Upper lobe of left lung (tissue), 6 donors: ENCODE measurements at regions not wholly inside any gene's neighbourhood (a gene's known extent, or its start where the extent isn't known, plus 50 kb on each side); places are given as distances from the start of the nearest gene placed in this dataset.

ENCODE experiments used
- ATAC-seq, 2 donors: fragments of 200-7000 bp; cut with Tn5 transposase; one replicate each; pipeline ENCODE4 v1.9.1; 2022; ENCODE audit warnings: mild to moderate bottlenecking in 2 of 2, moderate library complexity in 2 of 2; ENCODE audit not compliant: low FRiP score in 2 of 2
- DNase-seq, 2 donors: peaks; one replicate each; pipeline ENCODE4 v3.0.0-alpha.2; 2019 to 2020
- H3K27ac ChIP-seq, 4 donors: fragments of 200-600 bp; sonication (generic); one replicate each; pipeline ENCODE4 v1.5.1; 2016 to 2019
- H3K27me3 ChIP-seq, 4 donors: fragments of 200-600 bp; sonication (generic); one replicate each; pipeline ENCODE4 v1.5.1; 2017 to 2019
- H3K36me3 ChIP-seq, 4 donors: fragments of 200-600 bp; sonication (generic); one replicate each; pipeline ENCODE4 v1.5.1; 2016 to 2019
- H3K4me1 ChIP-seq, 4 donors: fragments of 200-600 bp; sonication (generic); one replicate each; pipeline ENCODE4 v1.5.1; 2018 to 2019
- H3K4me3 ChIP-seq, 4 donors: fragments of 200-600 bp; sonication (generic); one replicate each; pipeline ENCODE4 v1.5.1; 2017 to 2019; ENCODE audit warnings: mild to moderate bottlenecking in 2 of 4, moderate library complexity in 1 of 4
- H3K9me3 ChIP-seq, 4 donors: fragments of 200-600 bp; sonication (generic); one replicate each; pipeline ENCODE4 v1.5.1; 2018 to 2019
- EP300 ChIP-seq, 4 donors: sonication (generic); formaldehyde crosslinking; IDR thresholded peaks; one replicate each; pipeline ENCODE4 v1.5.1; 2017; ENCODE audit warnings: antibody characterized with exemption in 4 of 4, control low read depth in 2 of 4
- POLR2A ChIP-seq, 4 donors: fragments of 450-650 bp; IDR thresholded peaks; one replicate each; pipeline ENCODE4 v1.5.1; 2016 to 2017; ENCODE audit warnings: antibody characterized with exemption in 4 of 4, mild to moderate bottlenecking in 2 of 4
- POLR2AphosphoS5 ChIP-seq, 2 donors: sonication (generic); formaldehyde crosslinking; IDR thresholded peaks; one replicate each; pipeline ENCODE4 v1.5.1; 2017; ENCODE audit warnings: antibody characterized with exemption in 2 of 2
- WGBS, 2 donors: methylation state at CpG; one replicate each; pipeline ENCODE4 v1.1.5; 2017 to 2018; 5-methylcytosine and 5-hydroxymethylcytosine counted together
- TF ChIP-seq, protein P1 (sequence below), 6 experiments: fragments of 450-650 bp in 4 of 6; fragments of 200-600 bp in 2 of 6; sonication (generic) in 2 of 6; IDR thresholded peaks; one replicate each; pipeline ENCODE4 v1.5.1; 2016 to 2019; ENCODE audit warnings: antibody characterized with exemption in 6 of 6
- donor health status: DM: no; HTN: no; CAD: no; lungs with moderate emphysema.
- donor health status: DM: no; HTN: yes; CAD: no; lungs with severe emphysema.

DNA sequence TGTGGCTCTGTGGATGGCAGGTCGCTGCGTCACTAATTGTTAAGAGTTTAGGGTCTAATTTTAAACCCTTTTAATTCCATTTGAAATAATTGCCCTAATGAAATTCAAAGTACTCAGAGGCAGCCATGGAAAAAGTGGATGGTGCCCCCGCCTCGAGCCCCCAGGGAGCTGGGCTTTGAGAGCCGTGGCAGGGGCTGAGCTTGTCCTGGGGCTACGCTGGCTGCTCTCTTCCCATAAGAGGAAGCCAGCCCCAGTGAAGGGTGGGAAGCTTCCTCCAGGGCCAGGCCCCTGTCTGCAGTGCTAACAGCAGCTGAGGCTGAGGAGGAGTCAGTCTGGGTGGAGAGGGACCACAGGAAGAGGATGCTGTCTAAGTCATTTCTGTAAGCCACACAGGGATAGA, 315.0 kb upstream of the POU3F1 start:
- ATAC-seq, result no peak

DNA sequence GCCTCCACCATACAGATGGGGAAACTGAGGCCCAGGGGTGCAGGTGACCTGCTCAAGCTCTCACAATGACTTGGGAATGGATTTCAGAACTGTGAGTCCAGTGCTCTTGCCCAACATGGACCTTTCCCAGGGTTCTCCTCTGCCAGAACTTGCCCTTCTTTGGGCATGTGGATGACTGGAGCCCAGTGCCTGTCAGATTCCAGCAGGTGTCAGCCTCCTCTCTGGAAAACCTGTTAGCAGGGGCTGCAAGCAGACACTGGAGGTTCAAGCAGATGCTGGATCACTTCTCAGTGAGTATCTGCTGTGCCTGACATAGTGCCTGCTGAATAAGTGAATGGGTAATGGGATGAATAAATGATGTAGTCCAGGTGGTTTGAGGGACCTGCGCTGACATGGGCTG, 314.2 kb upstream of the POU3F1 start:
- WGBS, 2 donors, result 80 to 89% methylated on average over 1 of the region's 1 CpG
- DNase-seq, result no peak
- Histone ChIP-seq H3K36me3 (no peaks in the 10 kb centered on the region), H3K4me3 (no peak overlapping the region), H3K4me1 (no peaks in the 10 kb centered on the region), H3K9me3 (no peaks in the 10 kb centered on the region), H3K27me3 (no peaks in the 10 kb centered on the region), H3K27ac (no peak overlapping the region)
- TF ChIP-seq POLR2A (IDR thresholded peaks at IDR 0.05) (no peak), EP300 (IDR thresholded peaks at IDR 0.05) (no peak)
- peak in 1 of 2 donors; percentile 44 for ATAC-seq

More for the DNA sequence above, 315.0 kb upstream of the POU3F1 start:
- Histone ChIP-seq H3K9me3 (no peaks in the 10 kb centered on the region), H3K4me1 (no peaks in the 10 kb centered on the region), H3K4me3 (no peak overlapping the region), H3K27ac (no peak overlapping the region), H3K36me3 (no peaks in the 10 kb centered on the region), H3K27me3 (no peaks in the 10 kb centered on the region)
- no peak for TF ChIP-seq POLR2A (IDR thresholded peaks at IDR 0.05)
- TF ChIP-seq, protein P1, sequence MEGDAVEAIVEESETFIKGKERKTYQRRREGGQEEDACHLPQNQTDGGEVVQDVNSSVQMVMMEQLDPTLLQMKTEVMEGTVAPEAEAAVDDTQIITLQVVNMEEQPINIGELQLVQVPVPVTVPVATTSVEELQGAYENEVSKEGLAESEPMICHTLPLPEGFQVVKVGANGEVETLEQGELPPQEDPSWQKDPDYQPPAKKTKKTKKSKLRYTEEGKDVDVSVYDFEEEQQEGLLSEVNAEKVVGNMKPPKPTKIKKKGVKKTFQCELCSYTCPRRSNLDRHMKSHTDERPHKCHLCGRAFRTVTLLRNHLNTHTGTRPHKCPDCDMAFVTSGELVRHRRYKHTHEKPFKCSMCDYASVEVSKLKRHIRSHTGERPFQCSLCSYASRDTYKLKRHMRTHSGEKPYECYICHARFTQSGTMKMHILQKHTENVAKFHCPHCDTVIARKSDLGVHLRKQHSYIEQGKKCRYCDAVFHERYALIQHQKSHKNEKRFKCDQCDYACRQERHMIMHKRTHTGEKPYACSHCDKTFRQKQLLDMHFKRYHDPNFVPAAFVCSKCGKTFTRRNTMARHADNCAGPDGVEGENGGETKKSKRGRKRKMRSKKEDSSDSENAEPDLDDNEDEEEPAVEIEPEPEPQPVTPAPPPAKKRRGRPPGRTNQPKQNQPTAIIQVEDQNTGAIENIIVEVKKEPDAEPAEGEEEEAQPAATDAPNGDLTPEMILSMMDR (IDR thresholded peaks at IDR 0.05), result no peak
- TF ChIP-seq POLR2AphosphoS5 (IDR thresholded peaks at IDR 0.05), result no peak
- WGBS, 2 donors, result 77 to 81% methylated on average over 6 of the region's 6 CpGs
- DNase-seq, result peak in 1 of 2 donors; percentile 20

DNA sequence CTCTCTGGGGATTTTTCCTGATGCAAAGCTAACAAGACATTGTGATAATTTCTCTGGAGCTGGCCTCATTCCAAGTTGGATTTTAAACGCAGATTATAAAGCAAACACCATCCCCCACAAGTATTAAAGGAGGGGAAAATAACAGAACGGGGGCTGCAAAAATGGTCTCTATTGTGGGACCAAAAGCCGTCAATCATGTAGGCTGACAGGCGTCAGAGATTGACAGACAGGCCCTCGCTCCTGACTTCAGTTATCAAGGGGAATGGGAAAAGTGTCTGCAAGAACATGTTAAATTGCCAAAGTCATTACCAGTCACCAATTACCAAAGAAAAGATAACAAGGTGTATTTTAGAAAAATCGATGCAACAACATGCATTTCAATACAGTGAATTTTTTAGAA, 307.4 kb upstream of the POU3F1 start:
- TF ChIP-seq POLR2AphosphoS5 (IDR thresholded peaks at IDR 0.05) (no peak), EP300 (IDR thresholded peaks at IDR 0.05) (no peak), POLR2A (IDR thresholded peaks at IDR 0.05) (no peak)
- TF ChIP-seq, protein P1 (IDR thresholded peaks at IDR 0.05), result no peak
- no peaks in the 10 kb centered on the region for H3K9me3 ChIP-seq
- H3K4me1 ChIP-seq, result no peaks in the 10 kb centered on the region
- H3K27me3 ChIP-seq, result no peaks in the 10 kb centered on the region
- H3K36me3 ChIP-seq, result no peaks in the 10 kb centered on the region
- H3K27ac ChIP-seq, result no peak overlapping the region
- DNase-seq (no peak), ATAC-seq (no peak)
- H3K4me3 ChIP-seq, result no peak overlapping the region
- WGBS, 2 donors, result 70 to 73% methylated on average over 6 of the region's 6 CpGs

DNA sequence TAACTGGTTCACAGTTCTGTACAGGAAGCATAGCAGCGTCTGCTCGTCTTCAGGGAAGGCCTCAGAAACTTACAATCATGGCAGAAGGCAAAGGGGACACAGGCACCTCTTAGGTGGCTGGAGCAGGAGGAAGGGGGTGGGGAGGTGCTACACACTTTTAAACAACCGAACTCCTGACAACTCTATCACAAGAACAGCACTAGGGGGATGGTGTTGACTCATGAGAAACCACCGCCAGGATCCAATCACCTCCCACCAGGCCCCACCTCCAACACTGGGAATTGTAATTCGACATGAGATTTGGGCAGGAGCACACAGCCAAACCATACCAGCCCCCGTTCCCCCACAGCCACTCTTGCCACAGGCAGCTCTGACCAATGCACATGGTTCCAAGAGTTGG, 306.3 kb upstream of the POU3F1 start:
- 62 to 67% methylated on average over 6 of the region's 6 CpGs for WGBS, 2 donors
- TF ChIP-seq EP300 (IDR thresholded peaks at IDR 0.05) (no peak), POLR2A (IDR thresholded peaks at IDR 0.05) (no peak), POLR2AphosphoS5 (IDR thresholded peaks at IDR 0.05) (no peak)
- TF ChIP-seq, protein P1 (IDR thresholded peaks at IDR 0.05), result no peak
- Histone ChIP-seq H3K27me3 (no peaks in the 10 kb centered on the region), H3K9me3 (peaks cover 0 to under 1% (median 0%) of the 10 kb centered on the region in 4 donors), H3K36me3 (no peaks in the 10 kb centered on the region), H3K4me3 (no peak overlapping the region), H3K4me1 (no peaks in the 10 kb centered on the region), H3K27ac (no peak overlapping the region)
- DNase-seq (no peak), ATAC-seq (no peak)

DNA sequence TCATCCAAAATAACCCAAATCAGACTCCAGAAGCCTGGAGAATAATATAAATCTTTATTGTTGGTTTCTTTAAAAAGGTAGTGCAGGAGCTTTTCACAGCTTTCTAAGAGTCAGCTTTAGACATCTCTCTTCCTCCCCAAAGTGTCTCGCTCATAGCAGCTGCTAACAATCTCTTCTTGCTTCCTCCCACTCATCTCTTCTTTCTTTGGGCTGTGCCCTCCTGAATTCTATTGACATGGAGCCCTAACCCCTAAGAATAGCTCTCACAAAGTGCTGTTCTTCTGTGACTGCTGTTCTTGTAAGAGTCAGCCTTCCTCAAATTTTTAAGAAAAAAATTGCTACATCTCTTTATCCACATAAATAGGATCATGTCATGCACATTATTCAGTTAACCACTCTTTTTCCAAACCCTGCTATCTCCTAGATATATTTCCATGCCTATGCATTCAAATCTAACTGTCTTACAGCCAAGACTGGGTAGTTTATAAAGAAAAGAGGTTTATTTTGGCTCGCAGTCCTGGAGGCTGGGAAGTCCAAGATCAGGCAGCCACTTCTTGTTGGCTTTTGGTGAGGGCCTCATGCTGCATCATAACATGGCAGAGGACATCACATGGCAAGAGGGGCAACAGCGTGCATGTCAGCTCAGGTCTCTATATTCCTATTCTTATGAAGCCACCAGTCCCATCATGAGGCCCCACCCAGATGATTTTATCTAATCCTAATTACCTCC, 301.0 kb upstream of the POU3F1 start:
- TF ChIP-seq EP300 (IDR thresholded peaks at IDR 0.05), result no peak
- no peak for TF ChIP-seq POLR2A (IDR thresholded peaks at IDR 0.05)
- TF ChIP-seq POLR2AphosphoS5 (IDR thresholded peaks at IDR 0.05), result no peak
- TF ChIP-seq, protein P1 (IDR thresholded peaks at IDR 0.05), result no peak
- DNase-seq (no peak), ATAC-seq (no peak)
- no peak overlapping the region for H3K27ac ChIP-seq
- H3K36me3 ChIP-seq, result no peaks in the 10 kb centered on the region
- no peaks in the 10 kb centered on the region for H3K27me3 ChIP-seq
- H3K9me3 ChIP-seq, result peaks cover 0 to 6% (median 2%) of the 10 kb centered on the region in 4 donors
- no peak overlapping the region for H3K4me3 ChIP-seq
- no peaks in the 10 kb centered on the region for H3K4me1 ChIP-seq
- 86 to 89% methylated on average over 3 of the region's 3 CpGs for WGBS, 2 donors
